NCI-H526 (cell line): ENCODE measurements at regions not wholly inside any gene's neighbourhood (a gene's known extent, or its start where the extent isn't known, plus 50 kb on each side); places are given as distances from the start of the nearest gene placed in this dataset.

Source experiments
- DNase-seq, 2 experiments: peaks; one replicate each; lab custom pipeline; 2025; lab: John Stamatoyannopoulos, UW

DNA sequence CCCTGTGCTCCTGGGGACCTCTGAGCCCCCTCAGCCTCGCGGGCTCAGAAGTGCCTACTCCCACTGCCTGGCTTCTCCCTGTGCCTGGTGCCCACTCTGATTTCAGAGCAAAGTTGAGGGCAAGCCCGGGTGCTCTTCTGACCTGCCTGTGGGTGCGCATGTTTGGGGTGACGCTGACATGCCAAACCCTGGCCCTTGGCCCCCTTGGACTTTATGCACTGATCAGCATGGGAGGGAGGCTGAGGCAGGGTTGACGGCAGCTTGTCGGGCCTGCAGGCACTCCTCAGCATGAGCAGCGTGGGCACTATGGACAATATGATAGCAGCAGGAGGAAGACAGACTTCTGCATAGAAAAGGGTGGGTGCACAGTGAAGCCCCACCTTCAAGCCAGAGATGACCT lies 279.3 kb upstream of the KLF12 start:
- no peak for DNase-seq

DNA sequence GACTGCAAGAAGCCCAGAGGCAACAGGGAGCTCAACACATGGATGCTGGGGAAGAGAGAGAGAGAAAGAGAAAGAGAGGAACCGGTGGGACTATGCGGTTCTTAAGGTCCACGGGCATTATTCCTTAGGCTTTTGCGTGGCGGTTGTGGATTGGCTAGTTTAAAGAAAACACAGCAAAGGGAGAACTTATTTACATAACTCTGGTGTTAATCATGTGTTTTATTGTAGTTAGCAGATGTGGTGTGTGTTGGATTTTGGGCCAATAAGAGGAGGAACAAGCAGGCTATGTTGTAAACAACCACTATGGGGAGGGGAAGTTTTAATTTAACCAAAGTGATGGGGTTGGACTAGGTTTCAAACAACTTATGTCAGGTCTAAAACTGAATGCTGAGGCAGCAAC lies 275.3 kb upstream of the KLF12 start:
- no peak for DNase-seq

DNA sequence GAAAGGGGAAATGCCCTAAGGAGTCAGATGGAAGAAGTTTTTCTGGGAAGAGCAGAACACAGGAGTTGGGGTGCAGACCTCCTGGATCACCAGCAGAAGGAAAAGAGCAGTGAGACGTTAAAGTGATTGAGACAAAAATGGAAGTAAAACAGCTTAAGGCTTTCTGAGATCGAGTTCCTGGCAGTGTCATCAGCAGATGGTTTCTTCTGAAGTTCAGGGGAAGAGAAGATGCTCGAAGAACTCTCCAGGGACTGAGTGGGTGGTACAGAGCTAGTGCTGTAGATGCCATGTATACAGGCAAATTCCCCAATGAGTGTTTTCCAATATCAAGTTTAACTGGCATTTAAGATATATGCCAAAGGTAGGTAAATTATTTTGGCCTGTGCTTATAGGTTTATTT lies 272.2 kb upstream of the KLF12 start:
- no peak for DNase-seq

DNA sequence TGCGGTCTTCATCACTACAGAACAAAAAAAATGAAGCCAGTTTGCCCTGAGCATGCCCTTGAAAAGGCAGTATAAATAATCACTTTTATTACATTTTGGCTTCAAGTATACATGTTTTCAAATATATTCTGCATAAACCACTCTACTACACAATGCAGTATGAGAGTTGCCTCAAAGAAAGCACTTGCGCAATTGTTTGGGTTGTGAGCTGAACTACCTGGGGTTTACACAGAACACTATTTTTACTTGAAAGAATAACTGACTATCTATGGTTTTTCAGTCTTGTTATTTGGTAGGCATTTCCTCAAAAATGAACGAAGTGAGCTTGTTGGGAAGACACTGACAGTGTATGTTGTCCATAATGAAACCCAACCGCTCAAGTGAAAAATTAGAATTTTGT lies 264.4 kb upstream of the KLF12 start:
- DNase-seq = no peak

DNA sequence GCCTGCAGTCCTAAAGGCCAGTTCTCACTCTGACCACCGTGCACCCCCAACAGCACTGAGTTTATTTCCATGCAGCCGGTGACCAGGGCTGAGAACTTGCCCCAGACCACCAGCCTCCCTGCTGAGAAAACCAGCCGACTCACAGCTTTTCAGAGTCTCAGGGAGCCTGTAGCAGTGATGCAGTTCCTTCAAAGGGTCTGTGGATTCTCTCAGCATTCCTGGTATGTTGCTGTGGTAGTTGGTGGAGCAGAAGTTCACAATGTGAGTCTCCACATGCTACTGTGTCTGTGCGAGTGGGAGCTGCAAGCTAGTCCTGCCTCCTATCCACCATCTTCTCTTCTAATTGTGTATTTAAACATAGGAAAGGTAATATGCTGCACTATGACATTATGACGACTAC lies 254.9 kb upstream of the KLF12 start:
- DNase-seq = no peak

DNA sequence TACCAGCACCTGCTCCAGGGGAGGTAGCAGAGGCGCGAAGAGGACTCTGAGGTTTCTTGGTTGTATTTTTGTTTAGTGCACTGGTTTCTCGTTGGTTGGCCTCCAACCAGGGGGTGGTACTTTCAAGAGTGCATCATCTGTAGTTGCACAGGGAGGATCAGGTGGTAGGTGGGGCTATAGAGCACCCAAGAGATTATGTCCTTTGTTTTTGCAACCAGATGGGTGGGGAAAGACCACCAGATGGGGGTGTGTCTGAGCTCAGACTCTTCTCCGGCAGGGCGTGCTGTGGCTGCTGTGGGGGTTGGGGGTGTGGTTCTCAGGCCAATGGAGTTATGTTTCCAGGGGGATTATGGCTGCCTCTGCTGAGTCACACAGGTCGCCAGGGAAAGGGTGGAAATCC lies 254.4 kb upstream of the KLF12 start:
- DNase-seq = no peak

DNA sequence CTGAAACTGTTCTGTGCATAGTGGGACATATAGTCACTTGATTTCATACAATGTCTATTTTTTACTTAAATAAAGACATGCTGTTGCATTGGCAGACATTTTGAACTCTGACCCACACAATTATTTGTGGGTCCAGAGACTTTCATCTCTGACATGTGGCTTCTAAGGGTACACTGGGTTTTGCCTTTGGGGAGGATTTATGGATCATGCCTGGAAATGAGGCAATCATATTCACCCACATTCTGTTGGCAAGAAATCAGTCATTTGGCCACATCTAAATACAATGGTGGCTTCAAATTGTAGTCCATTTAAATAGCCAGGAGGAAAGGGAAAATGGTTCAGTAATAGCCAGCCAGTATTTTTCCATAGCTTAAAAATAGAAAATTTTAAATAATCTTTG lies 238.3 kb upstream of the KLF12 start:
- DNase-seq = no peak

DNA sequence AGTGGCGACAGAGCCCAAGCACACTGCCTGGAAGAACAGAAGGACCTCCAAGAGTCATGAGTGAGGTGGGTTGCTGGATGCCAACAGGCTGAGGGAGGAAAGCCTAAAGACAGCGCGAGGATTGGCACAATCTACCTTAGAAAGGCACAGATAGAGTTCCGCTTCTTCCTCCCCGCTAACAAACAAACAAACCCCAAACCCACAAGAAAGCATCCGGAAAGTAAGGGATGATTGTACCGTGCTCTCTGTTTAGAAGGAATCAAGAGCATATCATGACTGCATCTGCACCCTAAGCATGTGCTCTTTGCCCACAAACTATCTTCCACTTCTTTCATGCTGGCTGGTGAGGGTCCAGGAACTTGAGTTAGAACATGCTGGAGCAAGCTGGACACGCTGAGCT lies 233.0 kb upstream of the KLF12 start:
- DNase-seq = no peak

DNA sequence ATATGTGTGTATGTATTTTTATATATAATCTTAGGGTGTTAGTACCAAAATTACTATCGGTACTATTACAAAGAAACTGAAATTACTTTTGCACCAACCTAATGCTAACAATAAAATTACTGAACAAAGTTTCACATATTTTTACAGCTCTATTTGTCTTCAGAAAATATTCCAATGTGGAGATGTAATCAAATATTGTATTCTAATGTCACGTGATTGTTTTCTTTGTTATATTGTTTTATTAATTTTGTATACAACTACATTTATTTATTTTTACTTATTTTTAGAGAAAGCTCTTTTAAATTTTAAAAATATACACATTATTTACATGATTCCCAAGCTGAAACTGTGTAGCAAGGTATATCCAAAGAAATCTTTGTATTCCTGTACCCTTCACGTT lies 227.1 kb upstream of the KLF12 start:
- no peak for DNase-seq

DNA sequence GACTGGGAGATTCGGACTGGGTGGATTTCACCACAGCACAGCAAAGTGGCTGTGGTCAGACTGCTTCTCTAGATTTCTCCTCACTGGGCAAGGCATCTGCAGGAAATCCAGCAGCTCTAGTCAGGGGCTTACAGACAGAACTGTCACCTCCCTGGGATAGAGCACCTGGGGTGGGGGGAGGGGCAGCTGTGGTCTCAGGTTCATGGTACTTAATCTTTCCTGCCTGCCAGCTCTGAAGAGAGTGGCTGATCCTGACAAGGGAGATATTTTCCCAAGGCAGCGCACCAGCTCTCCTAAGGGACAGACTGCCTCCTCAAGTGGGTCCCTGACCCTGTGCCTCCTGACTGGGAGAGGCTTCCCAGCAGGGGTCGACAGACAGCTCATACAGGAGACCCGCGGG lies 212.8 kb upstream of the KLF12 start:
- no peak for DNase-seq

DNA sequence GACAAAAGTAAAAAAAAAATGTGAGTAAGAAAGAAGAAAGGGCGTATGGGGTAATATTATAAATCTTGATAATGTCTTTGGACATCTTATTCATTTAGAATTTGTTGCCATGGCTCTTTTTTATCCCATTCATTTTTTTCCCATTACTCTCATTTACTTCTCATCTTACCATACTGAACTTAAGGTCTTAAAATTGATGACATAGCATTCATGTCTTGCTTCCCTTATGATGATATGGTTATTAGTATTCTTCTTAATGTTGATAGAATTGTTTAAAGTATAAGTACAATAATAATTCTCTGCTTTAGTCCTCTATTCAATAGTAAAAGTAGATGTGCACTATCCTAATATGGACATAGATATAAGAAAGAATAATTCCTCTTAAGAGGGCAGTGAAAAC lies 204.1 kb upstream of the KLF12 start:
- DNase-seq = no peak

DNA sequence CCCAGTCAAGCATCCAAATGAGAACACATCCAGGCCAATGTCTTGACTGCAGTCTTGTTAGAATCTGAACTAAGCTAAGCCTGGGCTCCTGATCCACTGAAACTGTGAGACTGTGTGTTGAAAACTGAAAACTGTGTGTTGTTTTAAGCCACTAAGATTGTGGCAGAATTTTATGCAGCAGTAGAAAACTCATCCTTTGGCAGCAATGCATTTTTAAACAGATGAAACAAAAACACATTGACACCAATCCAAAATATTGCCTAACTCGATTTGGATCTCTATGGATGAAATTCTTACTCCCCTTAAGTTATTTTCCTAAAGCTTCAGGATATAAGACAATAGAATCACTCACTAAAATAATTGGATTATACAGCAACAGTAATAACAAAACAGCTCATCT lies 202.3 kb upstream of the KLF12 start:
- no peak for DNase-seq

DNA sequence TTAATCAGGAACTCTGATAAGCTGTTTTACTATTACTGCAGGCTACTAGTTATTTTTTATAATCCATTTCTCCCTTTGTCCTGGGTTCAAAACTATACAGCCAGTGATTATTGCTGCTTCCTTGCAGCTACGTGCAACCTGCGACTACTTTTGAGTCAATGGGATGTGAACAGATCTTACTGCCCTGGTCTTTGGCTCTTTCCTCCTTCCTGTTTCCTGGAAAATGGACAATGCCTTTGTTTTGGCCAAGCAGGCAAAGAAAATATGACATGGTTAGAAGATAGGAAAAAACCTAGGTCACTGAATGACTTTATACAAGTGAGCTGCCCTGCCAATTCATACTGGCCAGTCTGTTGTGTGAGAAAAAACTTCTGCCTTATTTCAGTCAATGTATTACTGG lies 201.2 kb upstream of the KLF12 start:
- DNase-seq = no peak

DNA sequence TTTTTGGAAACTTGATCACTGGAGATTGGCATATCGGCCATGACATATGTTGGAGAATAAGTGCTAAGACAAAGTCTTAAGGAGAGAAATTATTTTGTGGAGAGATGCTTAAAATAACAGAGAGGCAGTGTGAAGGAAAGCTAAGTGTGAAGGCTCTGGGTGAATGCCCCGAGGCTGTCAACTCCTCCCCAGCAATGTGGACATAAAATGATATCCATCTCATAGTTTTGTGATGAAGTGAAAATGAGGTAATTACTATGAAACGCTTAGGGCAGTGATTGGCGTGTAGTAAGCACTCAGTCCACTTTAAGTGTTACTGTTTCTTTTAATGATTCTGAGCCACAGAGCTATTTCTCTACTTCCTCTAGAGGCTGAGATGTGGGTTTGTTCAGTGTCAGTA lies 195.8 kb upstream of the KLF12 start:
- no peak for DNase-seq

DNA sequence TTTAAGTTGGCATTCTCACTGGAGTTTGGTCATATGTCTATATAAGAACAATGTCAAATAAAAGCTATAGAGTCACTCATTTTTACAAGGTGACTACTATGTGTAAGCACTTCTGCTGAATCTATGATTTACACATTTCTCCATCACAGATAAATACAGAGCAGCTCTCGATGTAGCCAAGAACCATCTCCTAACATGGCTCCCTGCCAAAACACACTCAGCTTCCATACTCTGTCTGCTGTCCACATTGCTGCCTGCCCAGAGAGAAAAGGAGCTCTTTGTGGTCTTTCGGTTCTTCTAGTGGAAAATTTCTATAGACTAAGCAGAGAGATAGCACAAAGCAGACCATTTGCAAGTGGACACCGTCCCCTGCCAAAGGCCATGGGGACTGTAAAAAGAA lies 190.9 kb upstream of the KLF12 start:
- no peak for DNase-seq

DNA sequence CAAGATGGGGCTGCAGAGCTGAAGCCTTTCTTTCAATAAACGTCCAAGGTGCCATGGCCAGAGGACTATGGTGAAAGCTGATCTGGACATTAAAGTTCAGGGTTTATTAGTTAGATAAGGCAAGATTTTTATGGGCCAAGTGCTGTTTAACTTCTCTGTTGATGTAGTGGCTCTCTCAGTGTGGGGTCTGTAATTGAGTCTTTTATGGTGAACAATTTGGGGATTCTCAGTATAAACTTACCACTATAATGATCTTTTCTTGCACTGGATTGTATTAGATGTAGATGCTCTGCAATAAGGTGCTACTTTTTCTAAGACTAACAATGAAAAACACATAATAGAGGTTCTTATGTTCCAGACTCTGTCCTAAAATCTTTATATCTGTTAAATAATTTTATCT lies 190.1 kb upstream of the KLF12 start:
- DNase-seq = no peak

DNA sequence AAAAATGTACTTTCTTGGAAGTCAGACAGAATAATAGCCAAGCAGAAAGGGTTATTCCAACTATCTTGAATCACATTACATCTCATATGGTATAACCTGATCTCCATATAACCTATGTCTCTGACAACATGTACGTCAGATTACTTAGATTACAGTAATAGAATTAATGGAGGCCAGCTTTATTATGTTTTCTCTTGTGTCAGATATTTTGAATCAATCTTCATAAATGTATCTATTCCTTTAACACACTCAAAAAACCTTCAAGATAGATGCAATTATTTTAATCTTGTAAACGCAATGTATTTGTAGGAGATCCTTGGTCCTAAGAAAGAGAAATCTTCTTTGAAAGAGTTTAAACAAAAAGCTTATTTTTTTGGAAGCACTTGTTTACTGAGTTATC lies 188.4 kb upstream of the KLF12 start:
- DNase-seq = no peak

DNA sequence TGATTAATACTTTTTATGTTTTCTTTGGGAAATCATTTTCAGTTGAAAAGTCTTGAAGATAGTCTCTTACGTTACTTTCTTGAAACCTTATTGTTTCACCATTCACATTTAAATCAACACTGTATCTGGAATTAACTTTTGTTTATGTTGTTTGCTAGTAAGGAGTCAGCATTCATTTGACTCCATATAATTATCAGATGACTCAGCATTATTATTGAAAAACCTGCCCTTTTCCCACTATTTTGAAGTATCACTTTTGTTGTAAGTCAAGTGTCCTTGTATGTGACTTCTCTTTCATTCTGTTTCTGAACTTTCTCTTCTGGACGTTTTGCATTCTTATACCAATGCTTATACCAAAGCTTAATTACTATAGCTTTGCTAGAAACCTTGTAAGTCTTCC lies 186.1 kb upstream of the KLF12 start:
- DNase-seq = no peak

DNA sequence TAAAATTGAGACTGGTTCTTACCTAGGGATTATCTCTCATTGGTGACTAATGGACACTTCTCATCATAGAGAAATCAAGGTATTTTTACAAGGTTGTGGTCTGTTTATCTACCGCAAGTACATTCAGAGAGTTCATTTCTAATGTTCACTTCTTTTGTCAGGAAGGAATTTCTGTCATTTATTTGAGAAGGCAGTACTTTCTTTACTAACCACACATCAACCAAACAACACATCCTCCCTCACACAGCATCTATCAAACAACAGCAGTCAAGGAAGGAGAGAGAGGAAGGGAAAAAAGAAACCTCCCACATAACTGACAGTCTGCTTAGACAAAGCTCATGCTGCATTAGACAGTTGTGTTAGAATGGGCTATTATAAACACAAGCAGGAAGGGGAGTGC lies 182.3 kb upstream of the KLF12 start:
- DNase-seq = no peak

DNA sequence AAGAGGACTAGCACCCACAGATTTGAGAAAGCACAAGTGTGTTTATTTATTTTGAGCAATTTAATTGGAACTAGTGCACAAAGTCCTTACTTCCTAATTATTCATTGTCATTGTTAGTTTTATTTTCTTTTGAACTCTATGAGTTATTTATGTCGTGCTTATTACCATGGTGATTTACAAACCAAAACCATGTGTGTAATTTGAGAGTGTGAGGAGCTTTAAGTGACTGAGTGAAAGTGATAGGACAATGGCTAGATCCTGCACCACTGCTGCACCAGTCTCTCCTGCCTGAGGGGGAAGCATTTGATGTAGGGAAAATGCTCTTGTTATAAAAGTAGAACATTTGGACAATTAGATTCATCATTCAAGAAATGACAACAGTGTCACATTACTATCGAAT lies 172.3 kb upstream of the KLF12 start:
- DNase-seq = peak; percentile 27 to 58

DNA sequence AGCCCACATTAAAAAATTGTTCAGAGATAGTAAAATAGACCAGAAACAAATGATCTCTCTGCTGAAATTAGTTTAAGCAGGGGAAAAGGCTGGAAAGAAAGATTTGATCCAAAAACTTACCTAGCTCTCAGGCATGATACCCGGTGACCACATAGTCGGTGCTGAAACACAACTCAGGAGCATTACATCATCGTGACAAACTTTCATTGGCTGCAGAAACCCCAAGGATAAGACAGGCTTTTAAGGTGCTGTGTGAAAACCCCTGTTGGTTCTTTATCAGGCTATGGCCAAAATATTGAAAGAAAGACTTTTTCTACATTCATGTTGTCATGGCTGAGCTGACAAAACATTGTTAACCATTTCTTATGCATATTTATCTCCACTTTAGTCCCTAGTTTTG lies 171.7 kb upstream of the KLF12 start:
- DNase-seq = no peak

DNA sequence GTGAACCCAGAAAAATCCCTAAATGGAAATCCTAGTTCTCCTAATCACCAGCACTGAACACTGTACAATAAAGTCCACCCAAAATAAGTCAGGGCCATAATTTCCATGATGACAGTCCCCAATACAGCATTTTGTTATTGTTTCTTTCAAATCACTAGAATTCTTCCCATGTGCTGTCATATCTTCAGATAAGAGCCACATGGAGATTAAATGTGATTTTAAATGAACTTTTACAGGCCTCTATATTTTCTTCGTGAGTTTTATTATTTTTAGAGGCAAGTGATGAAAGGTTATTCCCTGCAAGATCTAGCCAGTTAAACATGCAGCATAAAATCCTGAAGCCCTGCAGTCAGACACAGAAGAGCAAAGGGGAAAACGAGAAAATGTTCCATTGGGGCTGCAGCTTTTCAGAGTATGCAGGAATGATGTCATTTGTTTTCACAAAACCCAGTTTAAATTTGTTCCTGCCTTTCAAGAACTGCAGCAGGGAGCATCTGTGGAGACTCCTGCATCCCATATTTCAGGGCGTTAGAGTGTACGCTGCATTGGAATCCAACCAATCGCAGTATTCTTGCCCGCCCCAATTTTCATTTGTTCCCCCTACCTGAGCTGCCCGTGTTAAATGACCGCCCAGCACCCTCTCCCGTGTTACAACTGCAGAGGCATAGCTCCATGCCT lies 167.2 kb upstream of the KLF12 start:
- no peak for DNase-seq

DNA sequence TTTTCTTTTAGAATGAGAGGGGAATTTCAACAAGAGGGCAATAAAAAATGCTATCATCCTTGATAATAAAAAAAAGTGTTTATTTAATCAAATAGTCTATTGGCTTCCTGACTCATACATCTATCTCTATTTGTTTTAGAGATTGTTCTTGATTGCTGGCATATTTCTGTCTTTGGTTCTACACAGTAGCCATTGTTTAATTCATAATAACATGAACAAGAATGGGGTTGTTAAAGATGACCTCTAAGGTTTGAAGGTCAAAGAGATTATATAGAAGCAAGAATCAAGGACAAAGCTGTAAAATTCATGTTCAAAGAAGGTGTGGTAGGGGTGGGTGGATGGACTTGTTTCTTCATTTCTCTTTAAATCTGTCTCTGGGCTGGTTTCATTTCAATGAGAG lies 166.0 kb upstream of the KLF12 start:
- DNase-seq = peak in 1 of 2 experiments; percentile 25

DNA sequence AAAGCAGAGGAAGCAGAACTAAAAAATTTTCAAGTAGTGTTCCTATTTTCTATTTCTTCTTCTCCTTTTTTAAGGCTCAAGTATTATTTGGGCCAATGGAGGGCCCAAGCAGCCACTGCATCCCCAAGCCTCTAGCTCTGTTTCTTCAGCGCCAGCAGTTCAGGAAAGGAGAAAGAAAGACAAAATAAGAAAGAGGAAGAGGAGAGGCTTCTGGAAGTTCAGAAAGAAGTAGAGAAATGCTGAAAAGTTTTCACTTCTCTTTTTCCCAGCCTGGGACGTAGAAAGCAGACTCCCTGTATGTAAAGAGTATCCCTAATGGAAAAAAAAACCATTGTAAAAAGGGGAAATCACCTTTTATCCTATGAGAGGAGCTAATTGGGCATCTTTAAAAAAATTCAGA lies 165.5 kb upstream of the KLF12 start:
- DNase-seq = no peak

DNA sequence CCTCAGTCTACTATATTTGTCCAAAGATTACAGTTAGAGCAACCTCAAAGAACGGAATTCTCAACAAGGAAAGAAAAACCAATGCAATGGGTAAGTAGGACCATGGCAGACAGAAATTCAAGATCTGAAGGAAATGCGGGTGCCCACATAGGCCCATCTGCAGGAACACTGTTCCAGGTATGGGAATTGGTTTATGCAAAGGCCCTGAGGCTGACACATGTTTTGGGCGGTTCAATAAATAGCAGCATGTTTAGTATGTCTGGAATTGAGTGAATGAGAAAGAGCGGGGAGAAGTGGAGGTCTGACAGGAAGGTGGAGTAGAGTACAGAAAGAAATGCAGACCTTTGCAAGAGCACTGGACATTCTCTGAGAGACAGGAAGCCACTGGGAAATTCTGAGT lies 164.7 kb upstream of the KLF12 start:
- DNase-seq = no peak
